Choroid plexus epithelial cell (primary cell): ENCODE measurements at regions not wholly inside any gene's neighbourhood (a gene's known extent, or its start where the extent isn't known, plus 50 kb on each side); places are given as distances from the start of the nearest gene placed in this dataset.
"Not testable (repeated sequence)": the region's sequence is repeated elsewhere in the genome, so short reads cannot be mapped to it uniquely, and the experiment has no call there.

ENCODE experiments used
- DNase-seq: peaks from one replicate; pipeline ENCODE4 v3.0.0-alpha.2; 2010; ENCODE audit warnings: low read depth
- H3K4me3 ChIP-seq: 2 replicates; pipeline ENCODE4 v1.5.1; 2011; ENCODE audit warnings: low read depth, mild to moderate bottlenecking, control low read depth, low read length, moderate library complexity
- CTCF ChIP-seq: conservative IDR thresholded peaks from 2 replicates; pipeline ENCODE4 v1.5.1; 2011; ENCODE audit warnings: low read depth, mild to moderate bottlenecking, control low read depth, inconsistent platforms, low read length, moderate library complexity

- no peak overlapping the region for H3K4me3 ChIP-seq
- peak; percentile 20 for DNase-seq
- peak; percentile 8 for TF ChIP-seq CTCF
Measured at GRCh38 chr4:111136438-111136837, 513.6 kb upstream of the PITX2 start.

- no peak for DNase-seq
- TF ChIP-seq CTCF: no peak
- H3K4me3 ChIP-seq: no peak overlapping the region
Measured at GRCh38 chr4:111136967-111137366, 514.1 kb upstream of the PITX2 start.

GRCh38 chr4:111143510-111143909 is 520.6 kb upstream of the PITX2 start:
- no peak for DNase-seq
- H3K4me3 ChIP-seq: no peak overlapping the region
- no peak for TF ChIP-seq CTCF

GRCh38 chr4:111154934-111155333 is 532.1 kb upstream of the PITX2 start:
- TF ChIP-seq CTCF: no peak
- no peak for DNase-seq
- H3K4me3 ChIP-seq: no peak overlapping the region

- not testable (repeated sequence) for H3K4me3 ChIP-seq, DNase-seq
Measured at GRCh38 chr4:111164556-111164955, 541.7 kb upstream of the PITX2 start.

- H3K4me3 ChIP-seq: no peak overlapping the region
- no peak for TF ChIP-seq CTCF
- DNase-seq: no peak
Measured at GRCh38 chr4:111174331-111174730, 551.5 kb upstream of the PITX2 start.

- TF ChIP-seq CTCF: no peak
- no peak for DNase-seq
- no peak overlapping the region for H3K4me3 ChIP-seq
Measured at GRCh38 chr4:111178231-111178630, 555.4 kb upstream of the PITX2 start.

- no peak for TF ChIP-seq CTCF
- no peak for DNase-seq
- no peak overlapping the region for H3K4me3 ChIP-seq
Measured at GRCh38 chr4:111187108-111187507, 564.2 kb upstream of the PITX2 start.
